GM10248 (cell line): ENCODE measurements at regions not wholly inside any gene's neighbourhood (a gene's known extent, or its start where the extent isn't known, plus 50 kb on each side); places are given as distances from the start of the nearest gene placed in this dataset.
"Not testable (repeated sequence)": the region's sequence is repeated elsewhere in the genome, so short reads cannot be mapped to it uniquely, and the experiment has no call there.

ENCODE experiments used
- CTCF ChIA-PET: fragments of 300-600 bp; sonication (Branson Sonifier 250); formaldehyde crosslinking; extraction: SDS; loops from one replicate; lab custom pipeline; 2021; ENCODE audit warnings: antibody characterized with exemption; lab: Yijun Ruan, JAX
- POLR2A ChIA-PET: fragments of 350-650 bp; sonication (Branson Sonifier 250); formaldehyde crosslinking; extraction: SDS; loops from one replicate; lab custom pipeline; 2020; ENCODE audit warnings: antibody characterized with exemption; lab: Yijun Ruan, JAX
- DNase-seq: peaks from one replicate; pipeline ENCODE4 v3.0.0; 2012; ENCODE audit errors: extremely low spot score
- CTCF ChIP-seq: IDR thresholded peaks from 2 replicates; pipeline ENCODE4 v1.5.1; 2012; ENCODE audit warnings: mild to moderate bottlenecking, low read depth; ENCODE audit errors: extremely low read depth, missing control alignments, control extremely low read depth

- DNase-seq = no peak
- no peak for TF ChIP-seq CTCF
- ChIA-PET POLR2A (no interaction called here), CTCF (no interaction called here)
Observed at GRCh38 chr10:44258019-44258418, 126.9 kb downstream of the CXCL12 start.

- no peak for DNase-seq
- ChIA-PET CTCF (interaction anchor here (1.0 to 1.8 kb wide), 2 partner anchors 10 to 57 kb away, joined by 3 to 5 read pairs; no protein-coding TSS in a partner anchor), POLR2A (no interaction called here)
- no peak for TF ChIP-seq CTCF
Observed at GRCh38 chr10:44253769-44254462, 131.0 kb downstream of the CXCL12 start.

GRCh38 chr10:44252631-44253030, 132.3 kb downstream of the CXCL12 start:
- CTCF ChIA-PET, POLR2A ChIA-PET, DNase-seq: not testable (repeated sequence)

- CTCF ChIA-PET = interaction anchor here (1.1 kb wide), 2 partner anchors 11 to 12 kb away, joined by 3 read pairs; no protein-coding TSS in a partner anchor
- DNase-seq, POLR2A ChIA-PET: not testable (repeated sequence)
Observed at GRCh38 chr10:44249933-44250332, 135.0 kb downstream of the CXCL12 start.

- no peak for DNase-seq
- no peak for TF ChIP-seq CTCF
- CTCF ChIA-PET = interaction anchor here (1.1 kb wide), 2 partner anchors 11 to 12 kb away, joined by 3 read pairs; no protein-coding TSS in a partner anchor
- POLR2A ChIA-PET = no interaction called here
Observed at GRCh38 chr10:44249490-44249889, 135.4 kb downstream of the CXCL12 start.

GRCh38 chr10:44246700-44247099, 138.2 kb downstream of the CXCL12 start:
- POLR2A ChIA-PET, CTCF ChIA-PET, DNase-seq: not testable (repeated sequence)

- CTCF ChIA-PET, DNase-seq, POLR2A ChIA-PET: not testable (repeated sequence)
Observed at GRCh38 chr10:44246287-44246686, 138.6 kb downstream of the CXCL12 start.

GRCh38 chr10:44245601-44245938, 139.3 kb downstream of the CXCL12 start:
- ChIA-PET POLR2A (no interaction called here), CTCF (interaction anchor here (0.7 kb wide), 1 partner anchor 19 kb away, joined by 3 read pairs; no protein-coding TSS in a partner anchor)
- TF ChIP-seq CTCF = no peak
- no peak for DNase-seq
